GM18508 (cell line): ENCODE measurements at regions not wholly inside any gene's neighbourhood (a gene's known extent, or its start where the extent isn't known, plus 50 kb on each side); places are given as distances from the start of the nearest gene placed in this dataset.
A peak's percentile ranks its signal among the peaks of the same experiment; 100 is the strongest.
"Not testable (repeated sequence)": the region's sequence is repeated elsewhere in the genome, so short reads cannot be mapped to it uniquely, and the experiment has no call there.

ENCODE experiments used
- ATAC-seq: cut with Tn5 transposase; IDR thresholded peaks from one replicate; pipeline ENCODE4 v1.9.1; 2021; ENCODE audit warnings: moderate number of reproducible peaks; ENCODE audit not compliant: insufficient read depth, unreplicated experiment

- no peak for ATAC-seq
Observed at GRCh38 chr6:40163924-40164323, 229.7 kb upstream of the MOCS1 start.

- ATAC-seq: no peak
Observed at GRCh38 chr6:40162074-40162473, 227.8 kb upstream of the MOCS1 start.

- ATAC-seq: no peak
Observed at GRCh38 chr6:40160826-40161225, 226.6 kb upstream of the MOCS1 start.

- ATAC-seq: no peak
Observed at GRCh38 chr6:40159865-40160264, 225.6 kb upstream of the MOCS1 start.

- no peak for ATAC-seq
Observed at GRCh38 chr6:40152701-40153436, 218.6 kb upstream of the MOCS1 start.

GRCh38 chr6:40152196-40152595 lies 217.9 kb upstream of the MOCS1 start:
- no peak for ATAC-seq

- ATAC-seq: peak; percentile 83
Observed at GRCh38 chr6:40148882-40149573, 214.8 kb upstream of the MOCS1 start.

- ATAC-seq: no peak
Observed at GRCh38 chr6:40146902-40147301, 212.6 kb upstream of the MOCS1 start.

GRCh38 chr6:40139447-40139846 lies 205.2 kb upstream of the MOCS1 start:
- ATAC-seq: no peak

- ATAC-seq: no peak
Observed at GRCh38 chr6:40138273-40138720, 204.0 kb upstream of the MOCS1 start.

GRCh38 chr6:40135491-40136072 lies 201.3 kb upstream of the MOCS1 start:
- ATAC-seq: no peak

GRCh38 chr6:40133981-40134380 lies 199.7 kb upstream of the MOCS1 start:
- not testable (repeated sequence) for ATAC-seq

GRCh38 chr6:40131675-40132074 lies 197.4 kb upstream of the MOCS1 start:
- no peak for ATAC-seq

GRCh38 chr6:40128127-40128526 lies 193.9 kb upstream of the MOCS1 start:
- ATAC-seq: no peak

GRCh38 chr6:40125680-40126394 lies 191.6 kb upstream of the MOCS1 start:
- no peak for ATAC-seq

GRCh38 chr6:40124924-40125323 lies 190.7 kb upstream of the MOCS1 start:
- ATAC-seq: no peak

GRCh38 chr6:40116832-40117231 lies 182.6 kb upstream of the MOCS1 start:
- ATAC-seq: no peak

- ATAC-seq: no peak
Observed at GRCh38 chr6:40112350-40112749, 178.1 kb upstream of the MOCS1 start.

- ATAC-seq: no peak
Observed at GRCh38 chr6:40108736-40109135, 174.5 kb upstream of the MOCS1 start.

- no peak for ATAC-seq
Observed at GRCh38 chr6:40106840-40107239, 172.6 kb upstream of the MOCS1 start.

GRCh38 chr6:40098774-40099173 lies 164.5 kb upstream of the MOCS1 start:
- ATAC-seq: no peak
